Hepatocyte (in vitro differentiated cells): ENCODE measurements at regions not wholly inside any gene's neighbourhood (a gene's known extent, or its start where the extent isn't known, plus 50 kb on each side); places are given as distances from the start of the nearest gene placed in this dataset.

Experiments
- CTCF ChIP-seq: fragments of 200-600 bp; sonication (generic); IDR thresholded peaks from 2 replicates; pipeline ENCODE4 v1.5.1; 2016; ENCODE audit warnings: antibody characterized with exemption, mild to moderate bottlenecking; ENCODE audit not compliant: poor library complexity
- EZH2 ChIP-seq: fragments of 200-600 bp; sonication (generic); IDR thresholded peaks from 2 replicates; pipeline ENCODE4 v1.6.1; 2016; ENCODE audit warnings: antibody characterized with exemption, mild to moderate bottlenecking, borderline replicate concordance
- EZH2phosphoT487 ChIP-seq: fragments of 200-600 bp; sonication (generic); IDR thresholded peaks from one replicate; pipeline ENCODE4 v1.6.1; 2018; ENCODE audit warnings: antibody characterized with exemption, mild to moderate bottlenecking, low read depth, moderate library complexity; ENCODE audit not compliant: unreplicated experiment, severe bottlenecking

- TF ChIP-seq EZH2 (no peak), CTCF (no peak), EZH2phosphoT487 (no peak)
Observed at GRCh38 chr12:70028918-70029317, 203.9 kb downstream of the MYRFL start.
